ENCODE measurements at regions not wholly inside any gene's neighbourhood (a gene's known extent, or its start where the extent isn't known, plus 50 kb on each side); places are given as distances from the start of the nearest gene placed in this dataset.

GRCh38 chr15:35914573-35914972 is 368.6 kb upstream of the DPH6 start:
- no peak for TF ChIP-seq REST (IDR thresholded peaks at IDR 0.05; ENCODE audit: borderline replicate concordance)

GRCh38 chr15:35921046-35921445 is 375.1 kb upstream of the DPH6 start:
- Histone ChIP-seq H4K20me1 (ENCODE audit: insufficient read depth) (no peaks in the 10 kb centered on the region), H3K4me2 (ENCODE audit: low read length) (no peak overlapping the region), H3K9me2 (ENCODE audit: insufficient read depth, low read length) (no peaks in the 10 kb centered on the region), H3F3A (ENCODE audit: insufficient read depth, low read length, poor library complexity, severe bottlenecking) (no peaks in the 10 kb centered on the region), H3K9ac (ENCODE audit: low read length) (no peak overlapping the region), H3K79me2 (replicated peaks; ENCODE audit: insufficient read depth, low read length) (no peaks in the 10 kb centered on the region), H3K9me3 (ENCODE audit: low read length) (no peaks in the 10 kb centered on the region), H3K27ac (ENCODE audit: low read length) (no peak overlapping the region), H2AFZ (ENCODE audit: low read depth, low read length) (no peak overlapping the region), H3K4me3 (ENCODE audit: low read length) (no peak overlapping the region), H3K27me3 (ENCODE audit: insufficient read depth, low read depth, low read length) (no peaks in the 10 kb centered on the region), H3K36me3 (ENCODE audit: insufficient read depth, low read length) (no peaks in the 10 kb centered on the region)
- TF ChIP-seq MXI1 (conservative IDR thresholded peaks at IDR 0.05; ENCODE audit: poor library complexity, severe bottlenecking), result no peak
- no peak for TF ChIP-seq CTCF (IDR thresholded peaks at IDR 0.05; ENCODE audit: poor library complexity, severe bottlenecking)
- TF ChIP-seq REST (IDR thresholded peaks at IDR 0.05; ENCODE audit: borderline replicate concordance), result no peak
- TF ChIP-seq EZH2 (IDR thresholded peaks at IDR 0.05; ENCODE audit: borderline replicate concordance, insufficient read depth, low read length, poor library complexity, severe bottlenecking), result no peak
- no peak for TF ChIP-seq TAF1 (IDR thresholded peaks at IDR 0.05; ENCODE audit: low read depth)

More at GRCh38 chr15:35914573-35914972, 368.6 kb upstream of the DPH6 start:
- Histone ChIP-seq H3K9me3 (ENCODE audit: low read length) (no peaks in the 10 kb centered on the region), H3K36me3 (ENCODE audit: insufficient read depth, low read length) (no peaks in the 10 kb centered on the region), H3K79me2 (replicated peaks; ENCODE audit: insufficient read depth, low read length) (no peaks in the 10 kb centered on the region), H3K4me3 (ENCODE audit: low read length) (no peak overlapping the region), H2AFZ (ENCODE audit: low read depth, low read length) (no peak overlapping the region), H3K9ac (ENCODE audit: low read length) (no peak overlapping the region), H3K27me3 (ENCODE audit: insufficient read depth, low read depth, low read length) (no peaks in the 10 kb centered on the region), H3K4me2 (ENCODE audit: low read length) (no peak overlapping the region), H3K9me2 (ENCODE audit: insufficient read depth, low read length) (no peaks in the 10 kb centered on the region), H3F3A (ENCODE audit: insufficient read depth, low read length, poor library complexity, severe bottlenecking) (no peaks in the 10 kb centered on the region), H4K20me1 (ENCODE audit: insufficient read depth) (no peaks in the 10 kb centered on the region), H3K27ac (ENCODE audit: low read length) (no peak overlapping the region)

Data from neural cell (in vitro differentiated cells).